ENCODE measurements at regions not wholly inside any gene's neighbourhood (a gene's known extent, or its start where the extent isn't known, plus 50 kb on each side); places are given as distances from the start of the nearest gene placed in this dataset.
"Not testable (repeated sequence)": the region's sequence is repeated elsewhere in the genome, so short reads cannot be mapped to it uniquely, and the experiment has no call there.

DNA sequence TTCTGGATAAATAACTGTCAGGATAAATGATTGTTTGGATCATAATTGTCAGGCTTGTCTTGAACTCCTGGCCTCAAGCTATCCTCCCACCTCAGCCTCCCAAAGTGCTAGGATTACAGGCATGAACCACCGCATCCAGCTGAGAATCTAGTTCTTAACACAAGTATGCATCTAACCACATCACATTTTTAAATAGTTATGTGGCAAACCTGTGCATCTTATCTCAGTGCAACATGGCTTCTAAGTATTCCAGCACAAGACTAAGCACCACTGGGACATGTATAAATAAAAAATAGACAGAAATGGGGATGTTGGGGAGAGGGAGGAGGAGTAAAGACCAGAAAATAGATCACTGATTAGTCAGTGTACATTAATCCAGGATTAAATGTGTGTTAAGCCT lies 74.7 kb upstream of the TBL1X start:
- no peak for DNase-seq

DNA sequence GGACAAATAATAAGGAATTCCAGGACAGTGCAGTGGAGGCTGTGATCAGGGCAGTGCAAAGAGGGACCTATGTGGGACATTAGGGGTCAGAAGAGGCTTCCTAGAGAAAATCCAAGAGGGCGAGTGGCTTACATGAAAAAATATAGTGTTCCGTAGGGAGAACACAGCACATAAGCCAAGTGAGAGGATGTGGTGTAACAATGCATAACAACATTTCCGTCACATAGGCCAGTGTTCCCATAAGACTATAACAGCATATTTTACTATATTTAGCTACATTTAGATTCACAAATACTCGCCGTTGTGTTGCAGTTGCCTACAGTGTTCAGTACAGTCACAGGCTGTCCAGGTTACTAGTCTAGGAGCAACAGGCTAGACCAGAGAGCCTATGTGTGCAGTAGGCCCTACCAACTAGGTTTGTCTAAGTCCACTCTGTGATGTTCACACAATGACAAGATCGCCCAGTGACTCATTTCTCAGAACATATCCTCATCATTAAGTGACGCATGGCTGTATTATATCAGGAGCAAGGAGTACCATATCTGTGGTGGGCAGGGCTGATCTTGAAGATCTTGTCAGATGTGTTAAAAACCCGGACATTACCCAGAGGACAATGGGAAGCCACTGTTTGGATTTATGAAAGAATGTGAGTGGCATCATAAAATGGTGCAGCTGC lies 74.0 kb upstream of the TBL1X start:
- DNase-seq = no peak

DNA sequence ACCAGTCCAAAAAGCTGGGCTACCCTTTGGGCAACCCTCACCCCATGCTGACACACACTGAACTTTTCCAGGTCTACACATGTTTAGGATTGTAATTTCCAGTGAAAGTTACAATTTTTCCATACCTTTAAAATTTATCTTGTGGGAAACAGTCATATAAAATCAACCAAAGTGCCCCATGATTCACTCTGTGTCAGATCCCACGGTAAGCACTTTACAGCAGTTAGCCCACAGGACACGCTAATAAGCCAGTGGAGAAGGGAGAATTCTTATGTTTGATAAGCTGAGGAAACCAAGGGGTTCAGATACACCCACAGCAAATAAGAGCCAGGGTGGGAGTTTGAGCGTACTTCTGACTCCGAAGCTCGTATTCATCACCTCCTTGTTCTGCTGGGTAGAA lies 72.4 kb upstream of the TBL1X start:
- DNase-seq = no peak

DNA sequence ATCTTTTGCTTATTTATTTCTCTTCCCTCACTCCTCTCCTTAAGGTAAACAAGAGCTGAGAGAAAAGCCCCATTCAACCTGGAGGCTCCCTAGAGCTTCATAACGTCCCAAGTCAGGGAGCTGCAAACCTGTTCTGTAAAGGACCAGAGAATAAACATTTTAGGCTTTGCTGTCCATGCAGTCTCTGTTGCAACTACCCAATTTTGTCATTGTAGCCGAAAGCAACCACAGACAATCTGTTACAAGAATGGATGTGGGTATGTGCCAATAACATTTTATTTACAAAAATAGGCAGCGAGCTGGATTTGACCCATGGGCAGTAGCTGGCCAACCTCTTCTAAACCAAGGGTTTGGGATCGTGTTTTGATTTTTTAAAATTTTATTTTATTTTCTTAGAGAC lies 71.3 kb upstream of the TBL1X start:
- DNase-seq = no peak

DNA sequence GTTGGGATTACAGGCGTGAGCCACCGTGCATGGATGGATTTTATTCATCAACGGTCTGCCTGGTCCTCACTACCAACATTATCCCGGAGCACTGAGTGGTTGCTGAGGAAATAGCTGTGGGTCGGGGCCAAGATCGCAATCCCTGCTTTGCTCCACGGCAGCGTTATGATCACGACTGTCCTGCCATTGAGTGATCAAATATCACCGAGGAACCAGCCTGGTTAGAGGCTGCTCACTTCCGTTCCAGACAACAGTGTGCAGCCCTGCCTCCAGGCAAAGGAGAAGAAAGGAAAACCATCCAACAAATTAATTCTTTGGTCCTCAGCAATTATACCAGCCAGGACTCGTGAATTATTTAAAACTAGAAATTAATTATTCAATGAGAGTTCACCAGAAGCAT lies 70.6 kb upstream of the TBL1X start:
- DNase-seq = no peak

DNA sequence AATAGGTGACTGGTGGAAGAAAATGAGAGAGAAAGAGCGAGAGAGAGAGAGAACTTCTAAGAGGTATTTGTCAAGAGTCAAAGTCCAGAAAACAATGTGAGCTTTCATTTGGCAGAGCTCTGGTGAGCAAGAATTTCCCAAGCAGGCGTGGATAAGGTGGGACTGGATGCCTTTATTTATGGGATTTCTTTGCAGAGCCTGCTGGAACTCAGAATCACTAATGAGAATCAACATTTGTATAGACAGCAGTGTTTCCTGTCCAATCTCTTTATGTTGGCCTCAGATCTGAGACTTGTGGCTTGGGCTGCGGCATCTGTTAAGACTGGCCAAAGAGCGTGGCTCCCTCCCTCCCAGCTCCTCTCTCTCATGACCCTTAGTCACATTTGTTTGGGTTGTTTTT lies 67.9 kb upstream of the TBL1X start:
- no peak for DNase-seq

DNA sequence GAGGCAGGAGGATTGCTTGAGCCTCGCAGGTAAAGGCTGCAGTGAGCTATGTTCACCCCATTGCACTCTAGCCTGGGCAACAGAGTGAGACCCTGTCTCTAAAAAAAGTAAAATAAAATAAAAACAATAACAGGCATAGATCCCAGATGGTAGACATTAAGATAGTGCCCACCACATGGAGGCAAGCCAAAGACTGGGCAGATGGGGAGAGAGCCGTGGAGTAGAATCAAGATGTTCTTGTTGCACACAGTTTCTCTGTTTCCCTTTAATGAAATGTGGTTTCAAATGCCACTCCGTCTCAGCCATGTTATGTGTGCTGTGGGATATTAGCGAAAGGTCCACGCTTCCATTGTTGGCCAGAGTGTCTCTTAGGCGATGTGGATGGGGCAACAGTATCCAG lies 63.8 kb upstream of the TBL1X start:
- DNase-seq = no peak

DNA sequence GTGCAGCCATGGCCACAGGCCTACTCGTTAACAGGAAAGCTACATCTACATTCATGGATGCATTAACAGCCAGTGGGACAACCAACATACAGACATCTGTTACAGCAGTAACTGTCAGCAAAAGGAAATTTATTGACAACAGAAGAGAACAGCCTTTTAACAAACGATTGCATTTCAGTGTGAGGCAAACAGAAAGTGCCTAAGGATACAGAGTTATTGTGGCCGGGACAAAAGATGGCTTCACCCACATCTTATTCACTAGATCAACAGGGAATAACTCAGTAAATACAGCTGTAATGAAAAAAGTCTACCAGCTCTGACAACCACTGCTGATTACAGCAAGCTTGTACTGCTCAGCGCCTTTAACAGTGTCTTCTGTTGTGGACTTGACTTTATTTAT lies 61.5 kb upstream of the TBL1X start:
- DNase-seq = no peak

DNA sequence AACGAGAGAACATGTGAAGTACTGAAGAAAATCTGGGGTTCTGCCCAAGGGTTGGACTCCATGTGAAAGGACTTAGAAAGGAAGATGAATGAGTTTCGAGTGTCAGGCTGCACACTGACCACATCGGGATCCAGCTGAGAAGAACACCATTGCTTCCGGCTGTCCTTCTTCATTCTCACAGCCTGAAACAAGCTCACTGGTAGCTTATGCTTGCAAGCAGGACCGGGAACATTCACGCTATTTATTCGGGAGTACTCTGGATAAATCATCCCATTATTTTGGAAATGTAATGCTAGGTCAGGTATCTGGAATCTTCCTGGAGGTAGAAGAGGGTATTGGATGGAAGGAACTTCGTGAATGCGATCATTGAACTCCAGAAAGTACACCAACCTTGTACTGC lies 59.2 kb upstream of the TBL1X start:
- not testable (repeated sequence) for DNase-seq

DNA sequence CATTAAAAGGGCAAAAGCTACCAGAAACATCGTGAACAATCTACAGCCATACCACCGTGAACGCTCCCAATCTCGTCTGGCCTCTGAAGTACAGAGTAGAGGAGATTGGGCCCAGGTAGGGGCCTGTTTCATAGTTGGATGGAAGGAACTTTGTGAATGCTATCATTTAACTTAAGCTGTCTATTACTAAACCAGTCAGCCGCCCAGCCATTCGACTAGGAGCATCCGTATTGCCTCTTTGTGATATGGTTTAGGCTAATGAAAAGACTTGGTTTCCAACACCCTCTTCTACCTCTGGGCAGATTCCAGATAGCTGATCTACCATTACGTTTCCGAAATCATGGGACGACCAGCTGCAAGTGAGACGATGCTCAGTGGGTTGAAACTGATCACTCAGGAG lies 54.0 kb upstream of the TBL1X start:
- not testable (repeated sequence) for DNase-seq

DNA sequence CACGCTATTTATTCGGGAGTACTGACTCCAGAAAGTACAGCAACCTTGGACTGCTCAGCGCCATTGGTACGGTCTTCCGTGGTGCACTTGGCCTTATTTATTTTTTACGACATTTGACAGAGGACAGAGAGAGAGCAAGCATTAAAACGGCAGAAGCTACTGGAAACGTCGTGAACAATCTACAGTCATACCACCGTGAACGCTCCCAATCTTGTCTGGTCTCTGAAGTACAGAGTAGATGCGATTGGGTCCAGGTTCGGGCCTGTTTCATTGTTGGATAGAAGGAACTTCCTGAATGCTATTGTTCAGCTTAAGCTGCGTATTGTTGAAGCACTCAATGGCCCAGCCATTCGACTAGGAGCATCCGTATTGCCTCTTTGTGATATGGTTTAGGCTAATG lies 53.2 kb upstream of the TBL1X start:
- DNase-seq = not testable (repeated sequence)

DNA sequence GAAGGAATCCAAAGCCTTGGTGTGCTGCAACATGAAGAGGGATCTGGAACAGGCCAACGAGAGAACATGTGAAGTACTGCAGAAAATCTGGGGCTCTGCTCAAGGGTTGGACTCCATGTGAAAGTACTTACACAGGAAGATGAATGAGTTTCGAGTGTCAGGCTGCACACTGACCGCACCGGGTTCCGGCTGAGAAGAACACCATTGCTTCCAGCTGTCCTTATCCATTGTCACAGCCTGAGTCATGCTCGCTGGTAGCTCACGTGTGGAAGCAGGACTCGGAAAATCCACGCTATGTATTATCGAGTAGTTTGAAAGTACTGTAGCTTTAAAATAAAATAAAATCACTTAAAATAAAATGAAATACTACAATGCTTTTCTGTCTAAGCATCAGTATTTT lies 50.4 kb upstream of the TBL1X start:
- DNase-seq = no peak
